ENCODE measurements at regions not wholly inside any gene's neighbourhood (a gene's known extent, or its start where the extent isn't known, plus 50 kb on each side); places are given as distances from the start of the nearest gene placed in this dataset.

DNA sequence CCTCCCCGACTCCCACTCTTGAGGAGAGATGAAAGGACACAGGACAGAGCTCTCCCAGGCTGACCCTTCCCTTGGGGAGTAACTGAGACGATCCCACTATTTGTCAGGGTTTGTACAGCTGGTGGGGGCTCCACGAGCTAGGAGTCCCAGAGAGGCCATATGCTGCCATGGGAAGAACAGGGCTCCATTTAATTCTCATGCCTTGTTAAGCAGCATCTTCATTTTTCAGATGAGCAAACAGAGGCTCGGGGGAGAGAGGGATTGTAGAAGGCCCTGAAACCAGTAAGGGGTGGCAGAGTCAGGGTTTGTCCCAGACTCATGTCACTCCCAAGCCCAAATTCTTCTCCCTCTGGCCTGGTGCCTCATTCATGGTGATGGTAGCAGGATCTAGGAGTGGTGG lies 176.4 kb downstream of the NSG2 start:
- TF ChIP-seq, protein P1, sequence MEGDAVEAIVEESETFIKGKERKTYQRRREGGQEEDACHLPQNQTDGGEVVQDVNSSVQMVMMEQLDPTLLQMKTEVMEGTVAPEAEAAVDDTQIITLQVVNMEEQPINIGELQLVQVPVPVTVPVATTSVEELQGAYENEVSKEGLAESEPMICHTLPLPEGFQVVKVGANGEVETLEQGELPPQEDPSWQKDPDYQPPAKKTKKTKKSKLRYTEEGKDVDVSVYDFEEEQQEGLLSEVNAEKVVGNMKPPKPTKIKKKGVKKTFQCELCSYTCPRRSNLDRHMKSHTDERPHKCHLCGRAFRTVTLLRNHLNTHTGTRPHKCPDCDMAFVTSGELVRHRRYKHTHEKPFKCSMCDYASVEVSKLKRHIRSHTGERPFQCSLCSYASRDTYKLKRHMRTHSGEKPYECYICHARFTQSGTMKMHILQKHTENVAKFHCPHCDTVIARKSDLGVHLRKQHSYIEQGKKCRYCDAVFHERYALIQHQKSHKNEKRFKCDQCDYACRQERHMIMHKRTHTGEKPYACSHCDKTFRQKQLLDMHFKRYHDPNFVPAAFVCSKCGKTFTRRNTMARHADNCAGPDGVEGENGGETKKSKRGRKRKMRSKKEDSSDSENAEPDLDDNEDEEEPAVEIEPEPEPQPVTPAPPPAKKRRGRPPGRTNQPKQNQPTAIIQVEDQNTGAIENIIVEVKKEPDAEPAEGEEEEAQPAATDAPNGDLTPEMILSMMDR (conservative IDR thresholded peaks at IDR 0.05; ENCODE audit: low read length) = no peak
- no peak for TF ChIP-seq EZH2phosphoT487 (IDR thresholded peaks at IDR 0.05; ENCODE audit: borderline replicate concordance)

All from Loucy (cell line).